Activated T-cell treated with anti-CD3 and anti-CD28 coated beads for 24 hours (primary cell): ENCODE measurements at regions not wholly inside any gene's neighbourhood (a gene's known extent, or its start where the extent isn't known, plus 50 kb on each side); places are given as distances from the start of the nearest gene placed in this dataset.
A peak's percentile ranks its signal among the peaks of the same experiment; 100 is the strongest.

Experiments
- DNase-seq: peaks from one replicate; pipeline ENCODE4 v3.0.0-alpha.2; 2020; ENCODE audit warnings: low read depth

- DNase-seq, result no peak
These were observed 115.6 kb upstream of the RMDN2 start for GRCh38 chr2:37809525-37809924.

- no peak for DNase-seq
These were observed 115.0 kb upstream of the RMDN2 start for GRCh38 chr2:37809931-37810570.

- DNase-seq, result no peak
These were observed 112.7 kb upstream of the RMDN2 start for GRCh38 chr2:37812414-37812813.

- DNase-seq, result no peak
These were observed 112.0 kb upstream of the RMDN2 start for GRCh38 chr2:37812941-37813730.

GRCh38 chr2:37816036-37816435 is 109.1 kb upstream of the RMDN2 start:
- no peak for DNase-seq

GRCh38 chr2:37816686-37817085 is 108.4 kb upstream of the RMDN2 start:
- no peak for DNase-seq

GRCh38 chr2:37819186-37819585 is 105.9 kb upstream of the RMDN2 start:
- no peak for DNase-seq

GRCh38 chr2:37820471-37820986 is 104.6 kb upstream of the RMDN2 start:
- DNase-seq, result no peak

GRCh38 chr2:37825586-37825985 is 99.5 kb upstream of the RMDN2 start:
- no peak for DNase-seq

GRCh38 chr2:37826611-37827010 is 98.5 kb upstream of the RMDN2 start:
- no peak for DNase-seq

- no peak for DNase-seq
These were observed 97.6 kb upstream of the RMDN2 start for GRCh38 chr2:37827455-37827854.

- no peak for DNase-seq
These were observed 97.1 kb upstream of the RMDN2 start for GRCh38 chr2:37827911-37828511.

- DNase-seq, result no peak
These were observed 95.9 kb upstream of the RMDN2 start for GRCh38 chr2:37829202-37829601.

GRCh38 chr2:37829616-37830395 is 95.3 kb upstream of the RMDN2 start:
- no peak for DNase-seq

- DNase-seq, result no peak
These were observed 94.5 kb upstream of the RMDN2 start for GRCh38 chr2:37830636-37831035.

- no peak for DNase-seq
These were observed 93.9 kb upstream of the RMDN2 start for GRCh38 chr2:37831081-37831780.

- peak; percentile 78 for DNase-seq
These were observed 92.4 kb upstream of the RMDN2 start for GRCh38 chr2:37832590-37833197.

GRCh38 chr2:37833423-37833822 is 91.7 kb upstream of the RMDN2 start:
- peak; percentile 21 for DNase-seq

- DNase-seq, result no peak
These were observed 88.8 kb upstream of the RMDN2 start for GRCh38 chr2:37836270-37836669.

- DNase-seq, result no peak
These were observed 88.4 kb upstream of the RMDN2 start for GRCh38 chr2:37836711-37837110.

- DNase-seq, result no peak
These were observed 87.3 kb upstream of the RMDN2 start for GRCh38 chr2:37837628-37838328.
